Ishikawa (cell line): ENCODE measurements at regions not wholly inside any gene's neighbourhood (a gene's known extent, or its start where the extent isn't known, plus 50 kb on each side); places are given as distances from the start of the nearest gene placed in this dataset.

Experiments
- CREB1 ChIP-seq: IDR thresholded peaks from 2 replicates; pipeline ENCODE4 v1.6.1; 2012; ENCODE audit warnings: low read depth
- EGR1 ChIP-seq: IDR thresholded peaks from 2 replicates; pipeline ENCODE4 v1.6.1; 2012
- EP300 ChIP-seq: IDR thresholded peaks from 2 replicates; pipeline ENCODE4 v1.6.1; 2012; ENCODE audit warnings: borderline replicate concordance
- RAD21 ChIP-seq: IDR thresholded peaks from 2 replicates; pipeline ENCODE4 v1.6.1; 2012; ENCODE audit warnings: low read depth
- TAF1 ChIP-seq: IDR thresholded peaks from 2 replicates; pipeline ENCODE4 v1.6.1; 2012; ENCODE audit warnings: low read depth, mild to moderate bottlenecking
- TCF12 ChIP-seq: IDR thresholded peaks from 2 replicates; pipeline ENCODE4 v1.6.1; 2012; ENCODE audit warnings: low read depth
- YY1 ChIP-seq: IDR thresholded peaks from 2 replicates; pipeline ENCODE4 v1.6.1; 2012; ENCODE audit warnings: low read depth
- ZBTB7A ChIP-seq: IDR thresholded peaks from 2 replicates; pipeline ENCODE4 v1.6.1; 2012; ENCODE audit warnings: low read depth
- TF ChIP-seq, protein P1 (sequence below): IDR thresholded peaks from 2 replicates; pipeline ENCODE4 v1.6.1; 2012; ENCODE audit warnings: low read depth, mild to moderate bottlenecking
- TF ChIP-seq, protein P2 (sequence below): IDR thresholded peaks from 2 replicates; pipeline ENCODE4 v1.6.1; 2012

DNA sequence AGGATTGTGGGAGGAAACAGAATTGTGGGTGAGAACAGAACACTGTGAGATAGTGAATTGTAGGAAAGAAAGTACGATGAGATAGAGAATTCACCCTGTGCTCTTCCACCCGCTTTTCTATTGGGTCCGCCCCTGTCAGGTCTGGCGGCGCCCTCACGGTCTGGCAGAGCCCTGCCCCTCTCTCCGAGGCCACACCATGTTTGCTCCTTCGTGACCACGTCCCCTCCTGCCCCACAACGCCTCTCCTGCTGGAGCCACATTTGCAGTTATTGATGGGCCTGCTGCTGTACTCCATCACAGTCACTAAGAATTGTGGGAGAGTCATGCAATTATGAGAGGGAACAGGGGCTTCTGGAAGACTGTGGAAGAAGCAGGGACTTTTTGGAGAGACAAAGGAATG is 473.1 kb downstream of the KLF12 start:
- TF ChIP-seq TAF1 (no peak), YY1 (no peak), TCF12 (no peak), ZBTB7A (no peak), RAD21 (no peak), EGR1 (no peak), EP300 (no peak), CREB1 (no peak)
- TF ChIP-seq, protein P1, sequence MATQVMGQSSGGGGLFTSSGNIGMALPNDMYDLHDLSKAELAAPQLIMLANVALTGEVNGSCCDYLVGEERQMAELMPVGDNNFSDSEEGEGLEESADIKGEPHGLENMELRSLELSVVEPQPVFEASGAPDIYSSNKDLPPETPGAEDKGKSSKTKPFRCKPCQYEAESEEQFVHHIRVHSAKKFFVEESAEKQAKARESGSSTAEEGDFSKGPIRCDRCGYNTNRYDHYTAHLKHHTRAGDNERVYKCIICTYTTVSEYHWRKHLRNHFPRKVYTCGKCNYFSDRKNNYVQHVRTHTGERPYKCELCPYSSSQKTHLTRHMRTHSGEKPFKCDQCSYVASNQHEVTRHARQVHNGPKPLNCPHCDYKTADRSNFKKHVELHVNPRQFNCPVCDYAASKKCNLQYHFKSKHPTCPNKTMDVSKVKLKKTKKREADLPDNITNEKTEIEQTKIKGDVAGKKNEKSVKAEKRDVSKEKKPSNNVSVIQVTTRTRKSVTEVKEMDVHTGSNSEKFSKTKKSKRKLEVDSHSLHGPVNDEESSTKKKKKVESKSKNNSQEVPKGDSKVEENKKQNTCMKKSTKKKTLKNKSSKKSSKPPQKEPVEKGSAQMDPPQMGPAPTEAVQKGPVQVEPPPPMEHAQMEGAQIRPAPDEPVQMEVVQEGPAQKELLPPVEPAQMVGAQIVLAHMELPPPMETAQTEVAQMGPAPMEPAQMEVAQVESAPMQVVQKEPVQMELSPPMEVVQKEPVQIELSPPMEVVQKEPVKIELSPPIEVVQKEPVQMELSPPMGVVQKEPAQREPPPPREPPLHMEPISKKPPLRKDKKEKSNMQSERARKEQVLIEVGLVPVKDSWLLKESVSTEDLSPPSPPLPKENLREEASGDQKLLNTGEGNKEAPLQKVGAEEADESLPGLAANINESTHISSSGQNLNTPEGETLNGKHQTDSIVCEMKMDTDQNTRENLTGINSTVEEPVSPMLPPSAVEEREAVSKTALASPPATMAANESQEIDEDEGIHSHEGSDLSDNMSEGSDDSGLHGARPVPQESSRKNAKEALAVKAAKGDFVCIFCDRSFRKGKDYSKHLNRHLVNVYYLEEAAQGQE, result no peak
- TF ChIP-seq, protein P2, sequence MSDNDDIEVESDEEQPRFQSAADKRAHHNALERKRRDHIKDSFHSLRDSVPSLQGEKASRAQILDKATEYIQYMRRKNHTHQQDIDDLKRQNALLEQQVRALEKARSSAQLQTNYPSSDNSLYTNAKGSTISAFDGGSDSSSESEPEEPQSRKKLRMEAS, result no peak
